DMS53 treated with DMSO at 0.1 percent for 48 hours (cell line): ENCODE measurements at regions not wholly inside any gene's neighbourhood (a gene's known extent, or its start where the extent isn't known, plus 50 kb on each side); places are given as distances from the start of the nearest gene placed in this dataset.
"Not testable (repeated sequence)": the region's sequence is repeated elsewhere in the genome, so short reads cannot be mapped to it uniquely, and the experiment has no call there.

ENCODE experiments used
- DNase-seq: peaks from one replicate; lab custom pipeline; 2025; ENCODE audit not compliant: unreplicated experiment; lab: John Stamatoyannopoulos, UW

DNA sequence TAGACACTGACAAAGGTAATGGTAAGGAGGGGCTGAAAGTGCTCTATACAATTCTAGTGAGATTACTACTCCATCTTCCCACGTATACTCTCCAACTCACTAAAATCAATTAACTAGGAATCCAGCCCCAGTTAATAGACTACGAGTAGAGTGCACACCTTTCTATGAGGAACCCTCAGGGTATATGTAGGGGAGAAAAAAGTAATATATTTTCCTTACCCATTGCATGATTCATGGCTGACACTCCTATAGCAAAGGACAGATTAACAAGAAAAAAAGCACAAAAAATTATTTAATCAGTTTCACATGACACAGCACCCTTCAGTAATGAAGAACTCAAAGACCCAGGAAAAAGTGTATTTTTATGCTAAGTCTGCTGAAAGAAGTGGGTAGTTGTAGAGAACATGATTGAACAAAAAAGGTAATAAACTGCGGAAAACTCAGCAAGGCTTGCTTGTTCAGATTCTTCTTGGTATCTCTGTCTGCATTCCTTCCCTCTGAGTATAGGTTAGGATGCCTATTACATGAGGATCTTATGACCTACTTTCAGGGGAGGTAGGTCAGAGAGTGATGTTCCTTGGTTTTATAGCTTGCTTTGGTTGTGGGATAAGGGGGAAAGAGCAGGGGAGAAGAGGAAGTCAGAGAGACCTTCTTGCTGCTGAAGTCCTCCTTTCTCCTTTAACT, 342.0 kb upstream of the DLGAP1 start:
- no peak for DNase-seq

DNA sequence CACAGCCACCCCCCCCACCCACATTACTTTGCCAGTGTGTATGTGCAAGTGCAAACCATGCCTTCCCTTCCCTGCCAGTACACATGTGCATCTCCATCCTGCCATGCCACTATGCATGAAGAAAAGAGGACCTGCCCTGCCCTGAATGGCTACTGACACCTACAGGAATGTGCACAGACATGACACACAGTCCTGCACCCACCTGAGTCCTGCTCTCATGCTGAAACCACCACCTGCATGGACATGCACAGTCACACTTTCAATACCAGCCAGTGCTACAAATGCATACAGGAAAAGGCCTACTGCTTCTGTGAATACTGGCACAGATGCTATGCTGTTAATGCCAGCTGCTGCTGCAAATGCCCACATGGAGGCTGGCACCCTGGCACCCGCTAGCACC, 334.4 kb upstream of the DLGAP1 start:
- DNase-seq = no peak

DNA sequence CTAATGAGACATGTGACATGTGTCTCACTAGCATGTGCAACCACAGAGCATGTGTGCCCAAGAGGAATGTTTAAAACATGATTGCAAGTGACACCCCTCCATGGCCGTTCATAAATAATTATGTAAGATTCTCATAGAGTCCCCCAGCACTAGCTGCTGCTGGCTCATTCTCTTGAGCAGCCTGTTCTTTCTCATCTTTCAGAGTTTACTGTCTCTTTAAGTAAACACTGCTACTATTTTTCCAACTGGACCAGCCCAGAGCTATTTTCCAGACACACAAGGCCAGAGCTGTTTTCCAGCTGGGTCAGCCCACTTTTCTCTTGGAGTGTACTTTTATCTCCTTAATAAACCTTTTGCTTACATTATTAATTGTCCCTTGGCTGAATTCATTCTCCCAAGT, 326.8 kb upstream of the DLGAP1 start:
- no peak for DNase-seq

DNA sequence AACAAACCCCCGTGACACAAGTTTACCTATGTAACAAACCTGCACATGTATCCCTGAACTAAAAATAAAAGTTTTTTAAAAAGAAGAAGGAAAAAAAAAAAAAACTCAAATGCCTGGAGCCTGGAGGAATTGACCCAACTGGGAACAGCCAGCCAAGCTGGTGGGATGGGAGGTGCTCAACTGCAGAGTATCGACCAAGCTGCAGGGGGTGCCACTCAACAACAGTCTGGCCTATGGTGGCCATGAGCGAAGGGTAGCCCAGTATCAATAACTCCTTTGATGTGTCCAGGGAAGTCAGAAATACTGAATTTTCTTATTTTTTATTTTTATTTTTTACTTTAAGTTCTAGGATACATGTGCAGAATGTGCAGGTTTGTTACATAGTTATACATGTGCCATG, 310.3 kb upstream of the DLGAP1 start:
- DNase-seq = no peak

DNA sequence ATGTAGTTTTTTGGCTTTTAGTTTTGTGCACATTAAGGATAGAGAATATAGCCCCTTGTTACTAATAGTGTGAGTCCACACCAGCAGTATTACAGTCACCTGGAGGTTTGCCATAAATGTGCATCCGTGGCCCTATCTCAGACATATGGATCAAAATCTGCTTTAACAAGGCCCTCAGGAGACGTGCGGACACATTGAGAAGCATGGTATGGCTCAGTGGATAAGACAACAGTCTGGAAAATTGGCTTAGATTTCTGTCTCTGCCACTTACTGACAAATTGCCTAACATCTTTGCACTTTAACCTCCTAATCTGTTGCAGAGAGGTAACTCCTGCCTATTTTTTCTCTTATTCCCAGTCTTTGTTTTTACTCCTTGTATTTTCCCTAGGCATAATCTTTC, 307.2 kb upstream of the DLGAP1 start:
- no peak for DNase-seq

DNA sequence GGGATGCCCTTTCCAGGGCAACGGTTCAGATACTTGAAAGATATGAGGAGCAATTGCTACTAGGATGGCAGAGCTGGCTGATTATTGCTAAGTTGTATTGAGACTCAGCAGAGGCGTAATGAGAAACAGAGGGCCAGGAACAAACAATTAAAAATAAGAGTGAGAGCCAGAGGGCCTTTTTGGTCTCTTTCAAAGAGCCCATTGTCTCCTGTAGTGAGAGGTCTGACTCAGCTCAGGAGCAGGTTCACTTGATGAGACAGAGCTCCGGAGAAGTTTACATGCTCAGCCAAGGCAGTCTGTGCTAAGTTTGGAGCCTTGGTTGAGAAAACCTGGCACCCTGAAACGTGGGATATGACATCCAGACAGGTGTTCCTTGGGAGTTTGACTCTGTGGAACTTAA, 303.9 kb upstream of the DLGAP1 start:
- DNase-seq = no peak

DNA sequence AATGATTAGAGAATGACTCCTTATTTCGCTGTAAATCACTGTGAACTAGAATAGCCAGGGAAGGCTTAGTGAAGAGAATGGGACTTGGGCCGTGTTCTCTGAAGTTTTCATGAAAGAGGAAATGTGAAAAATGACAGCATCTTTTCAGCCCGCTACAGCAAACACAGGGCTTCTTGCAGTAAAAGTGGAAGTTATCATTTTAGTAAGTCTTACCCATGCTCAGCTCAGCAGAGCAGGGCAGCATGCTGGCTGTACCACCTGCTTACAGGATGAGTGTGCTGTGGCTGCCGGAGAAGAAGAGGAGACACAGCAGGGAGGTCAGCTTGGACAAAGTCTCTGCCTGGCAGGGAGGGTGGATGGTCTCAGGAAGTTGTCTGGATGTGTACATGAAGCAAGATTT, 300.7 kb upstream of the DLGAP1 start:
- no peak for DNase-seq

DNA sequence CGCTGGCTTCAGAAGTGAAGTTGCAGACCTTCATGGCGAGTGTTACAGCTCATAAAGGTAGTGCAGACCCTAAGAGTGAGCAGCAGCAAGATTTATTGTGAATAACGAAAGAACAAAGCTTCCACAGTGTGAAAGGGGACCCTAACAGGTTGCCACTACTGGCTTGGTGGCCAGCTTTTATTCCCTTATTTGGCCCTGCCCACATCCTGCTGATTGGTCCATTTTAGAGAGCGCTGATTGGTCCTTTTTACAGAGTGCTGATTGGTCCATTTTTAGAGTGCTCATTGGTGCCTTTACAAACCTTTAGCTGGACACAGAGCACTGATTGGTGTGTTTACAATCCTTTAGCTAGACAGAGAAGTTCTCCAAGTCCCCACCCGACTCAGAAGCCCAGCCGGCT, 298.0 kb upstream of the DLGAP1 start:
- DNase-seq = not testable (repeated sequence)

DNA sequence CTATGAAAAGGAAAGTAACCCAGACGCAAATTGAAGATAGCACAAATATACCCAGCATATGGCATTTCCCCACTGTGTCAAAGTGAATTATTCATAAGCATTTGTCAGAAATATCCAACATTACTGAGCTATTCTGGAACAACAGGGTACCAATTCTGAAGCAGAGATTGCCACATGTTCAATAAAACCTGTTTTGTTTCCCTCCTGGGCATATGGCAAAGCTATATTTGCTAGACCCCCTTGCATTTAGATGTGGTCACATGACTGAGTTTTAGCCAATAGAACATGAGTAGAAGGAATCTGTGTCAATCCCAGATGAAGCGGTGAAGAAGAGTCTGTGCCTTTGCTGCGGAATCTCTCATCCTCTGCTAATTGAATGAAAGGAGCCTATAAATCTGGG, 296.4 kb upstream of the DLGAP1 start:
- DNase-seq = no peak

DNA sequence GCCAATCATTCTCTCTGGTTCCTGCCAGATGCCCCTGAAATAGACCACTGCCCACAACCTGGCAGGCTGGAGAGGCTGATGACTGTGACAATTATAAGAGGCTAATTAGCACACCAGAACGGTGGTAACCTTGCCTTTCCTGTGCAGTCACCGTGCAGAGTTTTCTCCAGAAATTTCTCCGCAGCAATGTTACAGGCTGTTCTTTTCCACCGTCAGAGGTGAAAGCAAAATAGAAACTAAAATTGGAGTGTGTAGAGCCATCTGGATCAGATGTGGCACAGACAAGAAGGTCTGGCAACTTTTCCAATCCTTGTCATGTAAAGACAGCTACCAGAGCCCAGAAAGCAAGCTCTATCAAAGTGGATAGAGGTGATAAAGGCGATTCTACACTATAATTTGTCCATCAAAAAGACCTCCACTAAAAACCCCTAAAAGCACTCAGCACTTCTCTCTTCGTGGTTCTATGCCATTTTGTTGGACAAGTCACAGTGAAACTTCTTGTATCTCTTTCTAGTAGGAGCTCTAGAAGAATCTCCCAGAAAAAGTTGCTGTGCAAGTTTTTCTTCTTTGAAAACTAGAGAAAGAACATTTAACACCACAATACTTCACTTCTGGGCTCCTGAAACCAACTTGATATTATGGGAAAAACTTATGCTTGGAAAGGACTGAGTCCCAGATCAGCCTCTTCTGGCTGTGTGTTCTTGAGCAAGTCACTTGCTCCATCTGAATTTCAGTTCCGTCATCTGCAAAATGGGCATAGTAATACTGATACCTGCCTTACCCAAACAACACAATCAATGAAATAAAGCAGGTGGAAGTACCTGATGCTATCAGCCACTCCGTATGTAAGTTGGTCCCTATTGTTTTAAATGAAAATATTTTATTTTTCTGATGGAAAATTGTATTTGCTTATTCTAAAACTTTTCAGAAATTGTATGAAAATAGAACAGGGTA, 295.6 kb upstream of the DLGAP1 start:
- DNase-seq = no peak

DNA sequence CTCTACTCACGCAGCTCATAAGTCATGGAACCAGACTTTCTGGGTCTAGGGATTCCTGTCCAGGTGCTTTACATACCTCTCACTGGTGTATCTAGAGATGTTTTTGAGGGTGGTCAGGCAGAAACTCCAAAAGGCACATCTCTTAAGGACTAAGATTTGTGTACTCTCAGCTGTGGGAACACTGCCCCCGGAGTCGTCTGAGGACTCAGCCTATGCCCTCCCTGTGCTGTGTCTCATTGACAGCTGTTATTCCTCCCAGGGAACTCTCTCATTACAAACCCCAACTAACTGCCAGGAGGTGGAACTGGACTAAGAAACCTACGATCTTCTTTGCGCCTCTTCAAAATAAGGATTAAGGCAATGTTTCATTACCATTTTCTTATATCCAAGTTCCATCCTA, 293.9 kb upstream of the DLGAP1 start:
- DNase-seq = no peak

DNA sequence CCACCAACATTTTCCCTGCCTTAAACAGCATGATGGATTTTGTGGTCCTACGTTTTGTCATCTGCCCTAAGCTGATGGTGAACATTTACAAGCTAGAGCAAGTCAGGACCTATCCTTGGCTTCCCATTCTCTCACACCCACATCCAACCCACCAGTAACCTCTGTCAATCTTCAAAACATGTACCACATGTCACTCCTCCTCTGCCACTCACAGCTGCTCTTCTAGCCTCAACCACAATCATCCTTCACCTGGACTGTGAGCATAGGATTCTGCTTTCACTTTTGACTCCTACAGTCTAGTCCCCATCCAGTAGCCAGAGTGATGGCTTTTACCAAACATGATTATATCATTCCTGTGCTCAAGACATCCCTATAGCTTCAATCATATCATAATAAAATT, 279.8 kb upstream of the DLGAP1 start:
- DNase-seq = no peak

DNA sequence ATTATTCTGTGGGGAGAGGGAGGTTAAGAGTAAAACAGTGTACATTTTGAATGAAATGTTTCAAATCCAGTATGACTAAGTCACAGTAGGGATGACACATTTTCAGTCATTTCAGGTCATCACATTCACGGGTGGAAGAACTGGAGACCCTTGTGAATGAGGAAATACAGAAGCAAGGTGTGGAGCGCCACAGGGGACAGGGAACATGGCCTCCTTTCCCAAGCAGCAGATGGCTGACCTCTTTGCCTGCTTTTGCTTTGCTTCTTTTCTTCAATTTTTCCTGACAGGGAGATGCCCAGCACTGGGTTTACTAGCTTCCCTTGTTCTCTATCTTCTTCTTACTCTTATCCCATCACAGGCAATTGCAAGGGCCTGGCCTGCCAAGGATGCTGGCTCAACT, 278.9 kb upstream of the DLGAP1 start:
- DNase-seq = no peak

DNA sequence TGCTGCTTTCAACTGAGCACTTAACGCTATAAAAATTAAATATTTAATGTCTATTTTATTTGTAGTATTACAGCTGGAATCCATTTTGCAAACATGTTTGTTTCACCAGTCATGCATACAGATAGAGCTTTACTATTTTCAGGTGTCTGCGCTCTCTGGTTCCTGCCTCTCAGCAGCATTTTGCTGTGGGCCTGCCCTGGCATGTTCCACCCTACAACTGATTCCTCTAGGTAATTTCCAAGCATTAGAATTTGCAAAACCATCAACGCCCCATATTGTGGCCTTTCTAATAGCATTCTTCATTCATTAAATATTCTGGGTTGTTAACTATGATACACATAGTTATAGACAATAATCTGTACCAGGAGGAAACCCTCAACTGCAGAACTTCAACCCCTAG, 266.4 kb upstream of the DLGAP1 start:
- no peak for DNase-seq

DNA sequence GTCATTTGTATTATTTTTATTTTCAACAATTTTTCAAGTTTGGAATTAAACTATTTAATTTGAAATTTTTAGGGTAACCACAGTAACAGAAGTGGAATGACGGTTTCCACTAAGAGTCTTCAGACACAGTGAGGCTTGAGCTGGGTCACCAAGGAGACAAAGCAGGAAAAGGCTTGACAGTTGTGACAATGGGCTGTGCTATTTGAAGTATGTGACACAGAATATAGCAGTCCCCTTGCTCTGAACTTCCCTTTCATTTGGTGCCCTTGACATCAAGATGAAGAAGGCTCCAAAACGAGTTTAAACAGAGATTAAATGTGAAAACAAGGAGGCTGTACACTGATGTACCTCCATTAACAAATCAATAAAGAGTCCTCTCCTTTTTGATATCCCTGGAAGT, 265.4 kb upstream of the DLGAP1 start:
- no peak for DNase-seq

DNA sequence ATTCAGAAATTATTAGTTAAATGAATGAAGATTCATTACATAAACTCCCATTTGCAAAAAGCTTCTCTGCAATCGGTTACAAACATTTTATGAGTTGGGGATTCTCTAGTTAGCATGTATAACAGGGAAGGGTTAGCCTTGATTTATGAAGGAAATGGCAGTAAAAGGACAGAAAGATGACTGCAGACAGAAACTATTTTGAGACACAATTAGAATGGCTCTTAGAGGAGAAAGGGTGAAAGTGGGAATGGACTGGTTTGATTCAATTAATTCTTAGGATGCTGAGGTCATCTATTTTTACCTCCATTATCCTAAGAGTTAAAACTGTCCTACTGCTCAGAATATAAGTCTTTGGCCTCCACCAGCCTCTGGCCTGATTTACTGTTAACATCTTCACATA, 250.8 kb upstream of the DLGAP1 start:
- DNase-seq = no peak

DNA sequence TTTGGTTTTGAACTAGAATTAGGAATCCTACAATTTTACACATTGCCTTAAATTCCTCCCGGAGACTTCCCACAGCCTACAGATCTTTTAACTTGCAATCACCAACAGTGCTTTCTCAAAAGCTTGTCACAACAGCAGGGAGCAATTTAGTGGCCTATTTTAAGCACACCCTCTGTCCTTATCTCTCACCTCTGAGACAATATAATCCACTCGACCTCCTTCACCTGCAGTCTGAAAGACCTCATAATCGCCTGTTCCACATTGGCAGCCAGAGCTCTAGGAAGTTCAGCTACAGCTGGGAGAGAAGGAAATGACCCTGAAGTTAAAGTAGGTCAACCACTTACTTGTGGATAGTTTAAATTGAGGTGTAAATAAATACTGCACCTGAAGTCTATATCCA, 249.7 kb upstream of the DLGAP1 start:
- DNase-seq = no peak

DNA sequence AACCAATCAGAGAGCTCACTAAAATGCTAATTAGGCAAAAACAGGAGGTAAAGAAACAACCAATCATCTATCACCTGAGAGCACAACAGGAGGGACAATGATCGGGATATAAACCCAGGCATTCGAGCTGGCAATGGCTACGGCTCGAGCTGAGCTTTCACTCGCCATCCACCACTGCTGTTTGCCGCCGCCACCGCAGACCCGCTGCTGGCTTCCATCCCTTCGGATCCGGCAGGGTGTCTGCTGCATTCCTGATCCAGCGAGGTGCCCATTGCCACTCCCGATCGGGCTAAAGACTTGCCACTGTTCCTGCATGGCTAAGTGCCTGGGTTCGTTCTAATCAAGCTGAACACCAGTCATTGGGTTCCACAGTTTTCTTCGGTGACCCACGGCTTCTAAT, 236.7 kb upstream of the DLGAP1 start:
- no peak for DNase-seq

DNA sequence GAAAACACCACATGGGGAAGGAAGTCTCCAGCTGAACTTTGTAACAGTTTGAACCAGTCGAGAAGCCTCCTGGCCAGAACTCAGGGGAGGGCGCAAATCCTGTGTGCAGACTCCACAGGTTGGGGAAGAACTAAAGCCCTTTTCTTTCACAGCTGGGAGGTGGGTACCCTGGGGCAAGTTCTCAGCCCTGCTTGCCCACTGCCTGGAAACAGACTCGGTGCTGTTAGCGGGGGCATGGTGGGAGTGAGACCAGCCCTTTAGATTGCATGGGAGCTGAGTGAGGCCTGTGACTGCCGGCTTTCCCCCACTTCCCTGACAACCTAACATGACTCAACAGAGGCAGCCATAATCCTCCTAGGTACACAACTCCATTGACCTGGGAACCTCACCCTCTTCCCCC, 223.6 kb upstream of the DLGAP1 start:
- DNase-seq = not testable (repeated sequence)

DNA sequence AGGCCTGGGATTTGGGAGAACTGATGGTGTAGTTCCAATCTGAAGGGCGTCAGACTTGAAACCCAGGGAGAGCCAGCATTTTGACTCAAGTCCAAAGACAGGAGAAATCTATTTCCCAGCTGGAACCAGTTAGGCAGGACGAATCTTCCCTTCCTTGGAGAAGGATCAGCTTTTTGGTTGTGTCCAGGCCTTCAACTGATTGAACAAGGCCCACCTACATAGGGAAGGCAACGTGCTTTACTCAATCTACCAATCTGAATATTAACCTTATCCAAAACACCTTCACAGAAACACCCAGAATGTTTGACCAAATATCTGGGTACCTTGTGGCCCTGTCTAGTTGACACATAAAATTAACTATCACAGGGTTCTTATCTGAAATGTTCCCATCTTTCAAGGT, 221.9 kb upstream of the DLGAP1 start:
- no peak for DNase-seq

DNA sequence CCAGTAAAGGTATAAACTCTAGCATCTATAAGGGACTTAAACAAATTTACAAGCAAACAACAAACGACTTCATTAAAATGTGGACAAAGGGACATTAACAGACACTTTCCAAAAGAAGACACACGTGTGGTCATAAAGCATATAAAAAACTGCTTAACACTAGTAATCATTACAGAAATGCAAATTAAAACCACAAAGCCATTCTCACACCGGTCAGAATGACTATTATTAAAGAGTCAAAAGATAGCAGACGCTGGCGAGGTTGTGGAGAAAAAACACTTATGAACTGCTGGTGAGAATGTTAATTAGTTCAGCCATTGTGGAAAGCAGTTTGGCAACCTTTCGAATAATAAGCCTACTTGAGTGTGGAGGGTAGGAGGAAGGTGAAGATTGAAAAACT, 217.1 kb upstream of the DLGAP1 start:
- DNase-seq = no peak

DNA sequence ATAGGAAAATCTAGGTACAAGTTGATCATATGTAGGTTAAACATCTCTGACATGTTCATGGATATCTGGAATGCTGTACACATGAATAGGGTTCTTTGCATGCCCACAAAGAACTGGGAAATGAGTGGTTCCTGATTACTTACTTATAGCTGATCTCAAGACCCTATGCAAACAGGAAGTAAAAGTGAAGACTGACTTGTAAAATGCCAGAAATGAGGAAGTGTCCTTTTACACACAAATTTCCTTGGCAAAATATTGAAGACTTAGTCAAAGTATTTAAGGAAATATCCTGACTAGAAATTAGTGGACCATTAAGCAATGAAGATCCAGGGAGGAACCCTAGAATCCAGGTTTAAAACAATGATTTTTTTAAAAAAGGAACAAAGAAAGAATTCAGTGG, 203.7 kb upstream of the DLGAP1 start:
- no peak for DNase-seq

DNA sequence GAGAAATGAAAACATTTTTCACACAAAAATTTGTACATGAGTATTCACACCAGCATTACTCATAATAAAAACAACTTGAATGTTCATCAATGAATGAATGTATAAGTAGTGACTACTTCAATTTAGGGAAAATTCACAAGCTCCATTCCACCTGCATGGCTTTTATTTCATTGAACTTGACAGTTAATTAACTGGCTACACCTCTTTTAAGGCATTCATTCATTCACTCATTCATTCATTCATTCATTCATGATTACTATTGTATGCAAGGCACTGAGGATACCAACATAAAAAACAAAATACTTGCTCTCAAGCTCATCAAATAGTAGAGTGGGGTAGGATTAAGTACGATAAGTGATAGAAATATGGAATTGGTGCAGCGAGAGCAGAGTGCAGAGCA, 198.3 kb upstream of the DLGAP1 start:
- DNase-seq = no peak
